Stimulated activated naive B cell treated with anti-CD40 and anti-IgM and Interleukin-4, amounts not matched to agents 10 μg/mL and 1 μg/mL and 100 μg/mL, for 72 hours (primary cell): ENCODE measurements at regions not wholly inside any gene's neighbourhood (a gene's known extent, or its start where the extent isn't known, plus 50 kb on each side); places are given as distances from the start of the nearest gene placed in this dataset.

Source experiments
- ATAC-seq, 2 donors: fragments of 150-1000 bp; cut with Tn5 transposase; replicated peaks; 2 replicates each; pipeline ENCODE4 v1.10.0; 2021; ENCODE audit warnings: moderate library complexity in 1 of 2
- DNase-seq: peaks from one replicate; pipeline ENCODE4 v3.0.0; 2021
- H3K27ac Mint-ChIP-seq: one replicate; pipeline ENCODE4 v1.8.0; 2022; ENCODE audit warnings: mild to moderate bottlenecking, mixed read lengths
- H3K27me3 Mint-ChIP-seq, 2 donors: one replicate each; pipeline ENCODE4 v1.8.0; 2022; ENCODE audit warnings: mixed read lengths in 2 of 2
- H3K36me3 Mint-ChIP-seq, 2 donors: one replicate each; pipeline ENCODE4 v1.8.0; 2022; ENCODE audit warnings: mixed read lengths in 2 of 2, mild to moderate bottlenecking in 1 of 2
- H3K4me1 Mint-ChIP-seq, 2 donors: one replicate each; pipeline ENCODE4 v1.8.0; 2022; ENCODE audit warnings: mixed read lengths in 2 of 2, mild to moderate bottlenecking in 1 of 2
- H3K4me3 Mint-ChIP-seq, 2 donors: one replicate each; pipeline ENCODE4 v1.8.0; 2022; ENCODE audit warnings: mild to moderate bottlenecking in 2 of 2, mixed read lengths in 2 of 2, moderate library complexity in 1 of 2
- H3K9me3 Mint-ChIP-seq, 2 donors: one replicate each; pipeline ENCODE4 v1.8.0; 2022; ENCODE audit warnings: mixed read lengths in 2 of 2, mild to moderate bottlenecking in 1 of 2

DNA sequence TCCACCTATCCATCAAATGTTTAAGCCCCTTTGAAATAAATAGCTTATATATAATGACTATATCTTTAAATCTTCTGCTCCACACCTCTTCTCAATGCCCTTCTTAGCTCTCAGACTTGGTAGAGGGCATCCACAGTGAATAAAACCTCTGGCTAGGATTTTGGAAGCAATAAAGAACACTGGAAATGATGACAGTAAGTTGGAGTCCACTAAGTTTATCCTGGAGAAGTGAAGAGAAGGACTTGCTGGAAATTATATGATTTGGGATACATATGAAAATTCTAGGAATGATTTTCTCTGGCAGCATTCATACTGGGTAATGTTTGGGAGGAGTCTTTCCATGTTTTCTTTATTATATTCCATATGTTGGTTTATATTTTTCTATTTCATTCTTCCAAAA is 133.5 kb upstream of the KL start:
- no peak for DNase-seq
- H3K36me3 Mint-ChIP-seq: no peaks in the 10 kb centered on the region
- H3K9me3 Mint-ChIP-seq: peaks cover 2 to 3% of the 10 kb centered on the region in 2 donors
- no peak for ATAC-seq
- H3K4me1 Mint-ChIP-seq: no peaks in the 10 kb centered on the region
- H3K27ac Mint-ChIP-seq: no peak overlapping the region
- H3K4me3 Mint-ChIP-seq: no peak overlapping the region
- H3K27me3 Mint-ChIP-seq: no peaks in the 10 kb centered on the region

DNA sequence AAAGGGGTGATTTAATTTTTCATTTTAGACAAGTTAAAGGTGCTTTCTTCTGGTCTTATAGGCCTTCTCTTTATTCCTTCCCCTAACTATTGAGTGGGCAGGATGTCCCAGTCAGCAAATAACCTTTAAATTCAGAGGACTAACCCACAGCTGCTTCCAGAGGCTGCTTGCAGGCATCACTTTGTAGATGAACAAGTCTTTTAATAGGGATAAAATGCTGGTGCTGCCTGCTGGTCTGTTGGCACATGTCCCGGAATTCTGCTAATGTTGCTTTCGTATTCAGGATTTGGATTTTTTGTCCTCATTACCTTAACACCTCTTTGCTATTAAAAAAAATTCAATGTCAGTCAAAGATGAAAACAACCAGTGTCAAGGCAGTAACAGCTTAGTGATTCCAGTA is 132.7 kb upstream of the KL start:
- no peaks in the 10 kb centered on the region for H3K27me3 Mint-ChIP-seq
- no peaks in the 10 kb centered on the region for H3K36me3 Mint-ChIP-seq
- no peaks in the 10 kb centered on the region for H3K4me1 Mint-ChIP-seq
- DNase-seq (no peak), ATAC-seq (no peak)
- no peak overlapping the region for H3K27ac Mint-ChIP-seq
- H3K9me3 Mint-ChIP-seq: peaks cover 2 to 5% of the 10 kb centered on the region in 2 donors
- no peak overlapping the region for H3K4me3 Mint-ChIP-seq

DNA sequence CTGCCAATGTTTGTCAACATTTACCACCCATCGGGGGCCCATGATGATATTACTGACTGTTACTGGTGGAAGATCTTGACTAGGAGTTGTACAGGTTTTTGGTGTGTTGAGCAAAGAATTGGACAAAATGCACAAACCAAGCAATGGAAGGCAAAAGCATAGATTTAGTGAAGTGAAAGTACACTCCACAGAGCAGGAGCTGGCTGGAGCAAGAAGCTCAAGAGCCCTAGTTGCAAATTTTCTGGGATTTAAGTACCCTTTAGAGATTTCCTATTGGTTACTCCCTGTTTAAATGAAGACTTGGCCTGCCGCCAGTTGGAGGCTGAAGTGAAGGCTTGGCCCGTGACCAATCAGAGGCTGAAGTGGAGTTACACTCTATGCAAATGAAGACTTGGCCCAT is 128.6 kb upstream of the KL start:
- ATAC-seq: no peak
- Mint-ChIP-seq H3K9me3 (peaks cover 2 to 5% of the 10 kb centered on the region in 2 donors), H3K27ac (no peak overlapping the region), H3K36me3 (no peaks in the 10 kb centered on the region), H3K4me3 (no peak overlapping the region), H3K27me3 (no peaks in the 10 kb centered on the region), H3K4me1 (no peaks in the 10 kb centered on the region)
- DNase-seq: no peak

DNA sequence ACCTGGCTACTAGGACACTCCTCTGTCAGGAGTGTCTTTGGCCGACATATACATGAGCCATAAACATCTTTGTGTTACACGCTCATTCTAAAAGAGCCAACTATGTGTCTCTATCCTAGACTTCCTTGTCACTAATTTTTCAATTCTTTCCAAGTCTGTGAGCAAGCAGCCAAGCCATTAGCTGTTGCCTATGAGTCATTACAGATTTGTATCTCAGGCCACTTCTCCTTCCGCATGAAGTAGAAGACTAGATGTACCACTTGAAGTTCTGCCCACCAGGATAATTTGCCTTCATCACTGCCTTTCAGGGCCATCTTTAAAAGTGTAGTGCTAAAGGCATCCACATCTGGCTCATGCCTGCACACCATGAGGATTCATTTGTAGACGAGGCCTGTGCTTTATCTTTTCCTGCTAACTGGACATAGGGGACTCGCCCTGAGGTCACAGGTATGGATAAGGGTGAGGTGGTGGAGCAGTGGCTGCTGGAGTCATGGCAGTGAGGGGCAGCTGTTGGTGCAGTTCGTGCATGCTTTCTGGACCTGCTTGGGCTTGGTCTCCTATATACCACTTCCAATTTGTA is 126.1 kb upstream of the KL start:
- H3K27ac Mint-ChIP-seq: no peak overlapping the region
- no peak for DNase-seq
- no peaks in the 10 kb centered on the region for H3K36me3 Mint-ChIP-seq
- no peak for ATAC-seq
- peaks cover 0 to 6% of the 10 kb centered on the region in 2 donors for H3K27me3 Mint-ChIP-seq
- no peaks in the 10 kb centered on the region for H3K4me1 Mint-ChIP-seq
- no peak overlapping the region for H3K4me3 Mint-ChIP-seq
- H3K9me3 Mint-ChIP-seq: peaks cover 2 to 5% of the 10 kb centered on the region in 2 donors

DNA sequence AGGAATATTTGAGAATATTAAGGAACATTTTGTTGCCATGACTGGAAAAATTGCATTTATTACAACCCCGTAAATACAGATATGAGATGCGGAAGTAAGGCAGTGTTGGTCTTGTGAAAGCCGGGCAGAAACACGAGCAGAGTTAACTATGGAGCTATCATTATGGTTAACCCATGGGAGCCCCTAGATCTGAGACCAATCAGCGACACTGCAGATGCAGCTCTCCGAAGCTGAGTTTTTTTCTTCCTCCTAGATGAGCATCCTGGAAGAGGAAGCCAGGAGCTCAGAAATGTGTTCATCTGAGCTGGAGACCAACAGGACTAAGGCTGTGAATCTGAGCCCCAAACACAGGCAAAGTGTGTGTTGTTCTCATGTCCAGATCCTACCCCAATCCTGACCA is 123.0 kb upstream of the KL start:
- Mint-ChIP-seq H3K27ac (no peak overlapping the region), H3K36me3 (no peaks in the 10 kb centered on the region), H3K27me3 (peaks cover 0 to 6% of the 10 kb centered on the region in 2 donors), H3K9me3 (no peaks in the 10 kb centered on the region), H3K4me1 (no peaks in the 10 kb centered on the region), H3K4me3 (no peak overlapping the region)
- ATAC-seq: no peak
- DNase-seq: no peak

DNA sequence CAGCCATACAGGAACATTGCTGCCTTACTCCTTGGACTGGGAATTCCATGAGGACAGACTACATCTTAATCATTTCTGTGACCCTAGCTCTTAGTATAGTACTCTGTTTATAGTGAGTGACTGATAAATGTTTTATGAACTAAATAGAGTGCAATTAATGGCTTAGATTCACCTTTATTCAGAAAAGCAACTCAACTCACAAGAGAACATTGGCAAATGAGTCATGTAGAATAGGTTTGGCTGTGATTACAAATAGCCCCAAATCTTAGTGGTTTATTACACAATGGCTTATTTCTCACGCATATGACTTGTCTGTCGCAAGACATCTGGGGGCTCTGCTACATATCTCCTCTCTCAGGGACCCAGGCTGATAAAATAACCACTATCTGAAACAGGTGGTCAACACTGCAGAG is 121.6 kb upstream of the KL start:
- DNase-seq: no peak
- no peak for ATAC-seq
- Mint-ChIP-seq H3K4me3 (no peak overlapping the region), H3K27me3 (peaks cover 0 to 6% of the 10 kb centered on the region in 2 donors), H3K9me3 (no peaks in the 10 kb centered on the region), H3K36me3 (no peaks in the 10 kb centered on the region), H3K27ac (no peak overlapping the region), H3K4me1 (no peaks in the 10 kb centered on the region)

DNA sequence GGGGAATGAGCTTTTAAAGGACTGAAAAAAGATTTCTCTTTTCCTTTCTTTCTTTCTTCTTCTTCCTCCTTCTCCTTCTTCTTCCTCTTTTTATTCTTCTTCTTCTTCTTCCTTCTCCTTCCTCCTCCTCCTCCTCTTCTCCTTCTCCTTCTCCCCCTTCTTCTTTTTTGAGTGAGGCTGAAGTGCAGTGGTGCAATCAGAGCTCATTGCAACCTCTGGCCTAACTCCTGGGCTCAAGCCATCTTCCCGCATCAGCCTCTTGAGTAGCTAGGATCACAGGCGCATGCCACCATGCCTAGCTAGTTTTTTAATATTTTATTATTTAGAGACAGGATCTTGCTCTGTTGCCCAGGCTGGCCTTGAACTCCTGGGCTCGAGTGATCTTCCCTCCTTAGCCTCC is 120.9 kb upstream of the KL start:
- Mint-ChIP-seq H3K27me3 (peaks cover 0 to 6% of the 10 kb centered on the region in 2 donors), H3K36me3 (no peaks in the 10 kb centered on the region), H3K27ac (no peak overlapping the region), H3K4me1 (no peaks in the 10 kb centered on the region), H3K9me3 (no peaks in the 10 kb centered on the region), H3K4me3 (no peak overlapping the region)
- DNase-seq (no peak), ATAC-seq (no peak)

DNA sequence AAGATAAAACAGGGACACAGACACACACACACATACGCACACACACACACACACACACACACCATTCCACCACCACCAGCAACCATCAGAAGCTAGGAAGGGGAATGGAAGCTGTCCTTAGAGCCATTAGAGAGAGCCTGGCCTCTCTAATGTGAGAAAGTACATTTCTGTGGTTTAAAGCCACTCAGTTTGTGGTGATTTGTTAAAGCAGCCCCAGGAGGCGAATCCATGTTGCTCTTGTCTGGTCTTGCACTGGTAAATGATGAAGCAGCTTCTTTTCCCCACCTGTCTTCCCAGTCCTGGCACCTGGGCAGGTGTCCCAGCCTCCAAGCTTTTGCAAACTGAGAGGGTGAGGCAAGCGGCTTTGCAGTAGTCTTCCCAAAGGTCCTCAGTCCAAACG is 118.9 kb upstream of the KL start:
- Mint-ChIP-seq H3K27me3 (peaks cover 0 to 6% of the 10 kb centered on the region in 2 donors), H3K4me1 (no peaks in the 10 kb centered on the region), H3K9me3 (peaks cover 2 to 4% of the 10 kb centered on the region in 2 donors), H3K27ac (no peak overlapping the region), H3K4me3 (no peak overlapping the region), H3K36me3 (no peaks in the 10 kb centered on the region)
- DNase-seq (no peak), ATAC-seq (no peak)

DNA sequence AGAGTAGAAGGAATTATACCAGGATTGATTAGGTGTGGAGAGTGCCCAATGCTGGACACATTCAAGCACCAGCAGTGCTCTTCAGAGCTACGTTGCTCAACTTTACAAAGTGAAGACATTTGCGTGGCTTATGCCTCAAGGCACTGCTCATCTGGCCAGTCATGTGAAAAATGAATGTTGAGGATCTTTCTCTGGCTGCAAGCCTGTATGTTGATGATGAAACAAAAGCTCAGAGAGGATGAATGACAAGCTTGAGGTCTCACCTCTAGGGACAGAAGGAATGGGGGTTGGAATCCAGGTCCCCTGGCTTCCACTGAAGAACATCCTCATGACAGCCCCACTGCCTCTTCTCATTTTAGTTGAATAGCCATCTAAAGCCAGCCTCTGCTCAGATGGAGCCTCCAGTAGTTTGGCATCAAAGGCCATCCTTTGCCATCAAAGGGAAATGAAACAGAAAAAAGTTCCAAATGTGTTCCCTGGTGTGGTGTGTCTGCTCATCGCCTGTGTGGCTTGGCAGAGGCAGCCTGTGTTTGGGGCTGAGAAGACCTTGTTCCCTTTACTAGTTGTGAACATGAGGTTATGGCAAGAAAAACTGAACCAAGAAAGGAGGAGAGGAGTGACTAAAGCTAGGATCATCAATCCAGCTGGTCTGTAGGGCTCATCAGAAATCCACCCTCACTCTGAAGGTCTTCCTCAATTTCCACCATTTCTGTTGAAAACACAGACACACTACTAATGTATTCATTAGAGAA is 114.0 kb upstream of the KL start:
- DNase-seq (no peak), ATAC-seq (no peak)
- Mint-ChIP-seq H3K4me1 (peaks cover 0 to 7% of the 10 kb centered on the region in 2 donors), H3K9me3 (peaks cover 2 to 4% of the 10 kb centered on the region in 2 donors), H3K27me3 (no peaks in the 10 kb centered on the region), H3K27ac (no peak overlapping the region), H3K4me3 (no peak overlapping the region), H3K36me3 (no peaks in the 10 kb centered on the region)

DNA sequence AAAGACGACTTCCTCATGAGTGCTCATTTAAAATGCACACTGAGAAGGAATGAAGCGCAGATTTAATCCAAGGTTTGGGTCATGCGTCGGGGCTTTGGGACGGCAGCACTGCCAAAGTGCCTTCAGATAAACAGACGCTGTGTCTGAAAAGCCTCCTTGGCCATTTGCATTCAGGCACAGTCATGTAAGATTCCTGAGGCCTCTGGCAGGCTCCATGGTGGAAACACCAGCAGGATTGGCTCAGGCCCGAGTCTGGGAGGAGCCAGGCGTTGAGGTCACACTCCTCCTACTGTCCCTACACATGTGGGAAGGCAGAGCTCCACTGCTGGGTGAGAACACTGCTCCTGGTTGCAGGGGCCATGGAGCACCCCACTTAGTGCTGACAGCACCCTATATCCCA is 113.3 kb upstream of the KL start:
- no peaks in the 10 kb centered on the region for H3K27me3 Mint-ChIP-seq
- no peak overlapping the region for H3K27ac Mint-ChIP-seq
- H3K36me3 Mint-ChIP-seq: no peaks in the 10 kb centered on the region
- peaks cover 0 to 7% of the 10 kb centered on the region in 2 donors for H3K4me1 Mint-ChIP-seq
- peaks cover 2 to 4% of the 10 kb centered on the region in 2 donors for H3K9me3 Mint-ChIP-seq
- H3K4me3 Mint-ChIP-seq: no peak overlapping the region
- ATAC-seq (no peak), DNase-seq (no peak)

DNA sequence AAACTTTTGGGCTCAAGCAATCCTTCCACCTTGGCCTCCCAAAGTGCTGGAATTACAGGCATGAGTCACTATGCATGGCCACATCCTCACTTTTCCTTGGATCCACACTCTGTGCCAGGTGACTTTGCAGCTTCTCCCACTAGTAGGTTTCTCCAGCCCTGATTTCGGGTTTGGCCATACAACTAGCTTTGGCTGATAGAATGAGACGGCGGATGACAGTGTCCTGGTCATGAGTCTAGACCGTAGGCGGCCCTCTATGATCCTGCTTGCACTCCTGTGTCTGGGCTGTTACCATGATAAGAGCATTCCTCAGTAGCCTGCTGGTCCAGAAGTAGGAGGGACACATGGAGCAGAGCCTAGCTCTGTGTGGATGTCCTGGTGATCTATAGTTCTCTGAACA is 112.5 kb upstream of the KL start:
- Mint-ChIP-seq H3K27me3 (no peaks in the 10 kb centered on the region), H3K9me3 (peaks cover 2 to 4% of the 10 kb centered on the region in 2 donors), H3K36me3 (no peaks in the 10 kb centered on the region), H3K4me1 (peaks cover 0 to 7% of the 10 kb centered on the region in 2 donors), H3K4me3 (no peak overlapping the region), H3K27ac (no peak overlapping the region)
- DNase-seq: no peak
- ATAC-seq: no peak

DNA sequence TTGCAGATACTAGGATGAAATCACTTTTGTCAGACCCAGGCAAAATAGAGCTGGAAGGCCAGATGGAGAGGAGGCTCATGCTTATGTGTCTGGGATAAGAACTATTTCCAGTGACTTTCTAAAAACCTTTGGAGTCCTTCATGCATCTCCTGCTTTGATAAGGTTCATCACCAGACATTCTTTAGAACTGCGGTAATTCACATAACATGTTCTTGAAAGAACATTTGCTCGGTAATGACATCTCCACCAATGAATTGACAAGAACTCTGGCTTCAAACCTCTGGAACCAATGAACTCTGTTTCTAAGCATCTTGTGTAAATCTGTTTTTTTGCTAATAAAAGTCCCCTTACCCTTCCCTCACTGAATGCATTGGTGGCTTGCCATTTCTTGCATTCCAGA is 112.0 kb upstream of the KL start:
- ATAC-seq (no peak), DNase-seq (no peak)
- no peaks in the 10 kb centered on the region for H3K27me3 Mint-ChIP-seq
- H3K9me3 Mint-ChIP-seq: peaks cover 2 to 4% of the 10 kb centered on the region in 2 donors
- no peak overlapping the region for H3K4me3 Mint-ChIP-seq
- peaks cover 0 to 7% of the 10 kb centered on the region in 2 donors for H3K4me1 Mint-ChIP-seq
- H3K27ac Mint-ChIP-seq: no peak overlapping the region
- no peaks in the 10 kb centered on the region for H3K36me3 Mint-ChIP-seq

DNA sequence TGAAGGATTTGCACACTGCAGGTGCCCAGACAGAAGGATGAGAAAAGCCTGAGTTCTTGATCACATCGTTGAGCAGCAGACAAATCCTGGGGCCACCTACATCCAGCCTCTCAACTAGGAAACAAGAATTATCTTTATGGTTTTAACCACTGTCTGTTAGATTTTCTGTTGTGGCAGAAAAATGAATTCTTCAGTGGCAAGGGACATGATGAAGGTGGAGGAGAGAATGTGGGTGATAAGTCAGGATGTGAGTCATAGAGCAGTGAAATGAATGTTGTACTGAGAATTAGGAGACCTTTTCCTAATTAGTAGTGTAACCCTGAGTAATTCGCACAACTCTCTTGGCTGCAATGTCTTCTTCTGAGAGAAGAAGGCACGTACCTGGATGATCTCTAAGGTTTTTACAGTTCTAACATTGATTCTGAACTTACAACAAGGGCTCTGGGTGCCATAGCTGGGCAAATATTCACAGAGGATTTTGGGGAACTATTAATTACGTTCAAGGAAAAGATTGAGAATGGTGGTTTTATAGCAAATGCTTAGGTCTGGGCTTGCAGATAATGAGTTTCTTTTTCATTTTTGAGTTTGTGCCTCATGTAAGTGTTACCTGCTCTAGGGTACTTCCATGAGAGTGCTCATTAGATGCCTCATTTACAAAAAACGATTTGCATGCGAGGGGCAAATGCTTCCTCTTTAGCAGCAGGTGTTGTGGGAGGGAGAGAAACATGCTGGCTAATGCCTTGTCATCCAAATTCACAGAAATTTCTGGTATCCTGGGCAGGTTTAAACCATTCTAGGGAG is 111.0 kb upstream of the KL start:
- no peak for DNase-seq
- ATAC-seq: peak; percentile 65 to 92
- peak overlapping the region in 1 of 2 donors; percentile 37 for H3K4me3 Mint-ChIP-seq
- peaks cover 0 to 7% of the 10 kb centered on the region in 2 donors for H3K4me1 Mint-ChIP-seq
- no peak overlapping the region for H3K27ac Mint-ChIP-seq
- no peaks in the 10 kb centered on the region for H3K27me3 Mint-ChIP-seq
- peaks cover 2 to 4% of the 10 kb centered on the region in 2 donors for H3K9me3 Mint-ChIP-seq
- no peaks in the 10 kb centered on the region for H3K36me3 Mint-ChIP-seq

DNA sequence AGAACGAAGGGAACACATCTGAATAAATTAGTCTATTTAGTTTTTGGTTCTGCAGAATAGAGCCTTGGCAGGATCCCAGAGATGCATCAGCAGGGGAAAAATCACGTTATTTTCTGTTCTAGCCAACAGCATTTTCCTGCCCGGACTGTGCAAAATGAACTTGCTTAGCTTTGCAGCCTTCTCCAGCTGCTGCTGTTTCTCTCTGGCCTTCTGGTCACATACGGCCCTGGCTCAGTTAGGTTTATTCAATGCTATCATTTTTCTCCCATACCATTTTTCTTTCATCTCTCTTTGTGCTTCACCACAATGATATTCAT is 110.4 kb upstream of the KL start:
- H3K9me3 Mint-ChIP-seq: peaks cover 2 to 4% of the 10 kb centered on the region in 2 donors
- ATAC-seq (no peak), DNase-seq (no peak)
- H3K27ac Mint-ChIP-seq: no peak overlapping the region
- no peaks in the 10 kb centered on the region for H3K36me3 Mint-ChIP-seq
- no peaks in the 10 kb centered on the region for H3K27me3 Mint-ChIP-seq
- H3K4me3 Mint-ChIP-seq: no peak overlapping the region
- H3K4me1 Mint-ChIP-seq: peaks cover 0 to 7% of the 10 kb centered on the region in 2 donors

DNA sequence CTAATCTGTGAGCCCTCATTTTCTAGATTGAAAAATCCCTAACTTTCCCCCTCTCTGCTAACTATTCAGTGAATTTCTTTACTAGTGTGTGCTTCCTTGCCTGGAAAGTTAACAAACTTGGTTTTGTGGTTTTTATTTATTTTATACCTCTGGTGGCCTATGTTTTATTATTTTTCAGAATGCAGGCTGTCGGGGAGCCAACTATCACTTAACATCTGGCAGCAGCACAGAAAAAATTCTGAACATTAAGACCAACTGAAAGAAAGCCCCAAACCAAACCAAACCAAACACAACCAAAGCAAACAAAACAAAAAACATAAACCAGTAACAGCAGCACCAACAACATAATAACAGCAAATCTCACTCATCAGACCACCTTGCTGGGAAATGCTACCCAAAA is 109.0 kb upstream of the KL start:
- no peak overlapping the region for H3K4me3 Mint-ChIP-seq
- H3K4me1 Mint-ChIP-seq: peaks cover 0 to 7% of the 10 kb centered on the region in 2 donors
- H3K36me3 Mint-ChIP-seq: no peaks in the 10 kb centered on the region
- H3K27ac Mint-ChIP-seq: no peak overlapping the region
- H3K27me3 Mint-ChIP-seq: no peaks in the 10 kb centered on the region
- H3K9me3 Mint-ChIP-seq: no peaks in the 10 kb centered on the region
- ATAC-seq: no peak
- no peak for DNase-seq
